HepG2 (cell line): ENCODE measurements at regions not wholly inside any gene's neighbourhood (a gene's known extent, or its start where the extent isn't known, plus 50 kb on each side); places are given as distances from the start of the nearest gene placed in this dataset.

Source experiments
- ATAC-seq: fragments of 200-7000 bp; cut with Tn5 transposase; 3 replicates; pipeline ENCODE4 v1.9.1; 2020; ENCODE audit warnings: mild to moderate bottlenecking, moderate library complexity
- BruUV-seq: library from RNA; stranded (reverse); fragments of 400-500 nt; replicated peaks from 2 replicates; lab custom pipeline; 2021; lab: Mats Ljungman, UMichigan
- CTCF ChIA-PET: fragments of 300-600 bp; formaldehyde crosslinking; extraction: SDS; loops from one replicate; lab custom pipeline; 2021; ENCODE audit warnings: low total read pairs, inconsistent platforms, low intra/inter-chr PET ratio; lab: Yijun Ruan, JAX
- POLR2A ChIA-PET: fragments of 350-600 bp; sonication (Branson Sonifier 250); formaldehyde crosslinking; loops from one replicate; lab custom pipeline; 2020; ENCODE audit warnings: antibody characterized with exemption, inconsistent platforms; lab: Yijun Ruan, JAX
- DNase-seq: peaks from one replicate; pipeline ENCODE4 v3.0.0-alpha.2; 2015; ENCODE audit warnings: low spot score
- FAIRE-seq: peaks from 3 replicates; lab custom pipeline; 2011; peaks lifted over from hg19 to GRCh38; lab: Jason Lieb, UNC
- H2AFZ ChIP-seq: one replicate; pipeline ENCODE4 v1.6.1; 2011; ENCODE audit warnings: low read length, inconsistent platforms
- H3K27ac ChIP-seq: fragments of 300-600 bp; 3 replicates; pipeline ENCODE4 v1.8.0; 2011; ENCODE audit warnings: mixed run types, mild to moderate bottlenecking, mixed read lengths, low read length, inconsistent platforms; ENCODE audit not compliant: insufficient read depth; ENCODE audit errors: extremely low read length
- H3K27me3 ChIP-seq, 2 experiments: fragments of 200-600 bp in 1 of 2; 2 replicates in 1 of 2; 3 replicates in 1 of 2; pipeline versions ENCODE4 v1.6.0 to v1.8.0; 2011; ENCODE audit warnings: low read length in 2 of 2, mild to moderate bottlenecking in 2 of 2, moderate library complexity in 2 of 2, inconsistent platforms in 1 of 2; ENCODE audit not compliant: insufficient read depth in 2 of 2, control insufficient read depth in 1 of 2
- H3K36me3 ChIP-seq, 2 experiments: fragments of 200-600 bp in 1 of 2; replicated peaks in 1 of 2; 2 replicates in 1 of 2; 3 replicates in 1 of 2; pipeline versions ENCODE4 v1.5.1 to v1.8.0; 2011; ENCODE audit warnings: low read length in 2 of 2, inconsistent platforms in 1 of 2; ENCODE audit not compliant: insufficient read depth in 2 of 2, control insufficient read depth in 1 of 2
- H3K4me1 ChIP-seq: 2 replicates; pipeline ENCODE4 v1.5.1; 2012; ENCODE audit warnings: low read length, inconsistent platforms; ENCODE audit not compliant: insufficient read depth
- H3K4me2 ChIP-seq: 2 replicates; pipeline ENCODE4 v1.6.0; 2011; ENCODE audit warnings: low read depth, low read length, inconsistent platforms
- H3K4me3 ChIP-seq, 3 experiments: fragments of 200-600 bp in 1 of 3; sonication (generic), shearing (Covaris generic) in 1 of 3; replicated peaks in 1 of 3; 2 replicates each; pipeline ENCODE4 v1.5.1; 2011 to 2016; ENCODE audit warnings: low read length in 3 of 3, inconsistent platforms in 2 of 3, low read depth in 2 of 3, mild to moderate bottlenecking in 2 of 3, control low read depth in 1 of 3, mixed read lengths in 1 of 3; ENCODE audit not compliant: insufficient read depth in 1 of 3
- H3K79me2 ChIP-seq: one replicate; pipeline ENCODE4 v1.6.1; 2011; ENCODE audit warnings: low read length, inconsistent platforms; ENCODE audit not compliant: insufficient read depth
- H3K9ac ChIP-seq: 2 replicates; pipeline ENCODE4 v1.6.0; 2011; ENCODE audit warnings: mild to moderate bottlenecking, low read depth, low read length, inconsistent platforms; ENCODE audit not compliant: insufficient read depth
- H3K9me3 ChIP-seq: 2 replicates; pipeline ENCODE4 v1.5.1; 2012; ENCODE audit warnings: mild to moderate bottlenecking, low read length
- H4K20me1 ChIP-seq: 2 replicates; pipeline ENCODE4 v1.6.0; 2011; ENCODE audit warnings: inconsistent platforms, mild to moderate bottlenecking, low read length, moderate library complexity; ENCODE audit not compliant: insufficient read depth
- ARID3A ChIP-seq: IDR thresholded peaks from 2 replicates; pipeline ENCODE4 v1.6.1; 2012; ENCODE audit warnings: low read depth, low read length, improper control_type of control experiment
- MAZ ChIP-seq, 2 experiments: sonication (generic) in 1 of 2; formaldehyde crosslinking in 1 of 2; IDR thresholded peaks; 2 replicates each; pipeline versions ENCODE4 v1.5.0 to v1.6.1; 2012 to 2020; ENCODE audit warnings: low read depth in 2 of 2, mild to moderate bottlenecking in 2 of 2, borderline replicate concordance in 1 of 2, improper control_type of control experiment in 1 of 2, low read length in 1 of 2, missing genetic modification reagents in 1 of 2, moderate library complexity in 1 of 2
- MIER3 ChIP-seq: IDR thresholded peaks from 2 replicates; pipeline ENCODE4 v1.6.1; 2016; ENCODE audit warnings: missing compliant biosample characterization, borderline replicate concordance
- NONO ChIP-seq, 2 experiments: fragments of 450-650 bp in 1 of 2; sonication (generic) in 1 of 2; formaldehyde crosslinking in 1 of 2; IDR thresholded peaks in 1 of 2; conservative IDR thresholded peaks in 1 of 2; 2 replicates each; pipeline versions ENCODE4 v1.6.1 to v1.8.0; 2017 to 2022; ENCODE audit warnings: mild to moderate bottlenecking in 1 of 2, missing genetic modification reagents in 1 of 2, moderate library complexity in 1 of 2
- NR0B2 ChIP-seq: sonication (generic); formaldehyde crosslinking; IDR thresholded peaks from 2 replicates; pipeline ENCODE4 v1.4.0; 2020; ENCODE audit warnings: mild to moderate bottlenecking, missing genetic modification reagents
- PAF1 ChIP-seq: IDR thresholded peaks from 2 replicates; pipeline ENCODE4 v1.6.1; 2016; ENCODE audit warnings: missing genetic modification reagents, missing compliant biosample characterization
- PLSCR1 ChIP-seq: sonication (generic); formaldehyde crosslinking; IDR thresholded peaks from 2 replicates; pipeline ENCODE4 v1.5.0; 2020; ENCODE audit warnings: missing genetic modification reagents, mild to moderate bottlenecking, borderline replicate concordance
- USF2 ChIP-seq, 2 experiments: sonication (generic) in 1 of 2; formaldehyde crosslinking in 1 of 2; IDR thresholded peaks; 2 replicates each; pipeline versions ENCODE4 v1.5.1 to v1.6.1; 2011 to 2020; ENCODE audit warnings: borderline replicate concordance in 1 of 2, low read depth in 1 of 2, low read length in 1 of 2, mild to moderate bottlenecking in 1 of 2, missing genetic modification reagents in 1 of 2, moderate library complexity in 1 of 2
- WGBS: methylation state at CpG from one replicate; pipeline ENCODE4 v1.1.6; 2017; ENCODE audit warnings: low lambda C conversion rate; 5-methylcytosine and 5-hydroxymethylcytosine counted together
- in situ Hi-C: cut with HindIII; loops from 2 replicates; pipeline ENCODE4 v1.10.0; 2017; ENCODE audit warnings: low pct_unique_long_range_greater_than_20kb; ENCODE audit not compliant: extremely low pct_ligation_motif_present
- intact Hi-C: fragments of 100-400 bp; cut with micrococcal nuclease; formaldehyde crosslinking; loops from one replicate; pipeline ENCODE4 v1.10.0; 2022; ENCODE audit not compliant: unreplicated experiment

- Histone ChIP-seq H3K4me1 (no peaks in the 10 kb centered on the region), H3K9ac (no peak overlapping the region), H3K27me3 (no peaks in the 10 kb centered on the region), H3K4me3 (no peak overlapping the region), H3K79me2 (no peaks in the 10 kb centered on the region), H3K36me3 (no peaks in the 10 kb centered on the region), H4K20me1 (no peaks in the 10 kb centered on the region), H3K27ac (no peak overlapping the region), H3K9me3 (no peaks in the 10 kb centered on the region), H2AFZ (no peak overlapping the region), H3K4me2 (no peak overlapping the region)
- BruUV-seq = no TSS peak
- no peak for DNase-seq
- no peak for ATAC-seq
- in situ Hi-C loops (no loop called here), intact Hi-C loops (no loop called here)
- ChIA-PET POLR2A (no interaction called here), CTCF (no interaction called here)
- no peak for TF ChIP-seq NR0B2
- no peak for TF ChIP-seq PLSCR1 (CRISPR knock-in tag)
- no peak for TF ChIP-seq PAF1 (CRISPR knock-in tag)
- no peak for TF ChIP-seq USF2 (IDR thresholded peaks at IDR 0.05; ENCODE audit: low read depth, low read length)
- TF ChIP-seq USF2 (CRISPR knock-in tag; IDR thresholded peaks at IDR 0.05; ENCODE audit: borderline replicate concordance) = no peak
- no peak for TF ChIP-seq NONO (IDR thresholded peaks at IDR 0.05)
- TF ChIP-seq NONO (CRISPR knock-in tag; conservative IDR thresholded peaks at IDR 0.05) = no peak
- no peak for TF ChIP-seq MIER3 (CRISPR knock-in tag)
- TF ChIP-seq MAZ (IDR thresholded peaks at IDR 0.05; ENCODE audit: borderline replicate concordance, low read depth, low read length) = no peak
- TF ChIP-seq MAZ (CRISPR knock-in tag; IDR thresholded peaks at IDR 0.05; ENCODE audit: low read depth) = no peak
- no peak for TF ChIP-seq ARID3A
- WGBS = 19% methylated on average over 4 of the region's 4 CpGs
- FAIRE-seq = no peak
Observed at GRCh38 chr4:107243141-107243781, 207.1 kb upstream of the DKK2 start.
